ENCODE measurements at regions not wholly inside any gene's neighbourhood (a gene's known extent, or its start where the extent isn't known, plus 50 kb on each side); places are given as distances from the start of the nearest gene placed in this dataset.

DNA sequence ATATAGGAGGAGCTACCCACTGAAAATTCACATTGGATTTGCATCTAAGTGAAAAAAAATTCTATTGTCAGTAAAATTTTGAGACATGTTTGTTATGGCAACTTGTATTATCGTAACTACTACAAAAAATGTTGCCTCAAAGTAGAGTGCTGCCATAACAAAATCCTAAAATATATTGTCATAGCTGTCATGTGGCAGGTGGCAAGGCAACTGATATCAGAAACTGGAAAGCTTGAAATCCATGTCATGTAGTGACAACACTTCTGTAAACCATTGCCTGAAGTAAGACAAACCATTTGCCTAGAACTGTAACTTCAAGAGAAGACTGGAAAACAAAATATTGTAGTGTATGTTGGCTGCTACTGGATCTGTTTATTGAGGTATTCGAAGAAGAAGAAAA is 697.5 kb upstream of the CELF4 start:
- TF ChIP-seq, protein P1, sequence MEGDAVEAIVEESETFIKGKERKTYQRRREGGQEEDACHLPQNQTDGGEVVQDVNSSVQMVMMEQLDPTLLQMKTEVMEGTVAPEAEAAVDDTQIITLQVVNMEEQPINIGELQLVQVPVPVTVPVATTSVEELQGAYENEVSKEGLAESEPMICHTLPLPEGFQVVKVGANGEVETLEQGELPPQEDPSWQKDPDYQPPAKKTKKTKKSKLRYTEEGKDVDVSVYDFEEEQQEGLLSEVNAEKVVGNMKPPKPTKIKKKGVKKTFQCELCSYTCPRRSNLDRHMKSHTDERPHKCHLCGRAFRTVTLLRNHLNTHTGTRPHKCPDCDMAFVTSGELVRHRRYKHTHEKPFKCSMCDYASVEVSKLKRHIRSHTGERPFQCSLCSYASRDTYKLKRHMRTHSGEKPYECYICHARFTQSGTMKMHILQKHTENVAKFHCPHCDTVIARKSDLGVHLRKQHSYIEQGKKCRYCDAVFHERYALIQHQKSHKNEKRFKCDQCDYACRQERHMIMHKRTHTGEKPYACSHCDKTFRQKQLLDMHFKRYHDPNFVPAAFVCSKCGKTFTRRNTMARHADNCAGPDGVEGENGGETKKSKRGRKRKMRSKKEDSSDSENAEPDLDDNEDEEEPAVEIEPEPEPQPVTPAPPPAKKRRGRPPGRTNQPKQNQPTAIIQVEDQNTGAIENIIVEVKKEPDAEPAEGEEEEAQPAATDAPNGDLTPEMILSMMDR (conservative IDR thresholded peaks at IDR 0.05 in 1 of 2, IDR thresholded peaks at IDR 0.05 in 1 of 2; ENCODE audit: extremely low read depth in 1 of 2, insufficient read depth in 1 of 2, low read depth in 1 of 2, low read length in 2 of 2), result no peak
- TF ChIP-seq EZH2 (IDR thresholded peaks at IDR 0.05; ENCODE audit: borderline replicate concordance, low read length), result no peak
